PFSK-1 (cell line): ENCODE measurements at regions not wholly inside any gene's neighbourhood (a gene's known extent, or its start where the extent isn't known, plus 50 kb on each side); places are given as distances from the start of the nearest gene placed in this dataset.

Source experiments
- POLR2AphosphoS5 ChIP-seq: IDR thresholded peaks from 2 replicates; pipeline ENCODE4 v1.6.1; 2012; ENCODE audit warnings: low read depth, mild to moderate bottlenecking, control low read depth, low read length, moderate library complexity
- TF ChIP-seq, protein P1 (sequence below), 2 experiments: IDR thresholded peaks; 2 replicates each; pipeline versions ENCODE4 v1.6.1 to v1.8.0; 2011 to 2012; ENCODE audit warnings: low read depth in 2 of 2, low read length in 2 of 2, control low read depth in 1 of 2, inconsistent platforms in 1 of 2, mild to moderate bottlenecking in 1 of 2, moderate library complexity in 1 of 2; ENCODE audit not compliant: insufficient read depth in 1 of 2

DNA sequence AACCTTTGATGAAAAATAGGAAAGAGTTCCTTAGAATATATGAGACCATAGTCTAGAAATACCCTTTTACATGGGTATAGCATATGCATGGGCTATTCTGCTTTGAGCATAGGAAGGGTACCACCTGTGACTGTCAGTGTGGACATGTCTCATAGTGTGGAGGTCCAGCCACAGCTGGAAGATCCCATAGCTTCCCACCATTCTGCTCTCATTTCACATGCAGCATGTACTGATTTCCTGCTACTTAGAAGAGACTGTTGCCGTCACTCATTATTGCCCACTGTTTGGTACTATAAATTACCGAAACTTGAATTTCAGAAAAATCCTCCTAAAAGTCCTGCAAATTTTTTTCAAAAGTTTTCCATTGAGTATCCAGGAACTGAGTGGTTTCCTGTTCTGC is 477.8 kb upstream of the DAB2 start:
- TF ChIP-seq, protein P1, sequence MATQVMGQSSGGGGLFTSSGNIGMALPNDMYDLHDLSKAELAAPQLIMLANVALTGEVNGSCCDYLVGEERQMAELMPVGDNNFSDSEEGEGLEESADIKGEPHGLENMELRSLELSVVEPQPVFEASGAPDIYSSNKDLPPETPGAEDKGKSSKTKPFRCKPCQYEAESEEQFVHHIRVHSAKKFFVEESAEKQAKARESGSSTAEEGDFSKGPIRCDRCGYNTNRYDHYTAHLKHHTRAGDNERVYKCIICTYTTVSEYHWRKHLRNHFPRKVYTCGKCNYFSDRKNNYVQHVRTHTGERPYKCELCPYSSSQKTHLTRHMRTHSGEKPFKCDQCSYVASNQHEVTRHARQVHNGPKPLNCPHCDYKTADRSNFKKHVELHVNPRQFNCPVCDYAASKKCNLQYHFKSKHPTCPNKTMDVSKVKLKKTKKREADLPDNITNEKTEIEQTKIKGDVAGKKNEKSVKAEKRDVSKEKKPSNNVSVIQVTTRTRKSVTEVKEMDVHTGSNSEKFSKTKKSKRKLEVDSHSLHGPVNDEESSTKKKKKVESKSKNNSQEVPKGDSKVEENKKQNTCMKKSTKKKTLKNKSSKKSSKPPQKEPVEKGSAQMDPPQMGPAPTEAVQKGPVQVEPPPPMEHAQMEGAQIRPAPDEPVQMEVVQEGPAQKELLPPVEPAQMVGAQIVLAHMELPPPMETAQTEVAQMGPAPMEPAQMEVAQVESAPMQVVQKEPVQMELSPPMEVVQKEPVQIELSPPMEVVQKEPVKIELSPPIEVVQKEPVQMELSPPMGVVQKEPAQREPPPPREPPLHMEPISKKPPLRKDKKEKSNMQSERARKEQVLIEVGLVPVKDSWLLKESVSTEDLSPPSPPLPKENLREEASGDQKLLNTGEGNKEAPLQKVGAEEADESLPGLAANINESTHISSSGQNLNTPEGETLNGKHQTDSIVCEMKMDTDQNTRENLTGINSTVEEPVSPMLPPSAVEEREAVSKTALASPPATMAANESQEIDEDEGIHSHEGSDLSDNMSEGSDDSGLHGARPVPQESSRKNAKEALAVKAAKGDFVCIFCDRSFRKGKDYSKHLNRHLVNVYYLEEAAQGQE (IDR thresholded peaks at IDR 0.05; ENCODE audit: insufficient read depth in 1 of 2, low read depth in 2 of 2, low read length in 2 of 2): no peak
- no peak for TF ChIP-seq POLR2AphosphoS5
